Activated naive CD4-positive, alpha-beta T cell treated with anti-CD3 and anti-CD28 coated beads for 36 hours (primary cell): ENCODE measurements at regions not wholly inside any gene's neighbourhood (a gene's known extent, or its start where the extent isn't known, plus 50 kb on each side); places are given as distances from the start of the nearest gene placed in this dataset.

Experiments
- CTCF ChIA-PET: fragments of 350-600 bp; sonication (Branson Sonifier 250); formaldehyde crosslinking; loops from one replicate; lab custom pipeline; 2021; ENCODE audit warnings: antibody characterized with exemption; lab: Charles Lee
- DNase-seq: peaks from one replicate; pipeline ENCODE4 v3.0.0-alpha.2; 2020
- H3K27ac Mint-ChIP-seq: one replicate; pipeline ENCODE4 v1.8.0; 2021; ENCODE audit warnings: mild to moderate bottlenecking, mixed read lengths
- H3K27me3 Mint-ChIP-seq: one replicate; pipeline ENCODE4 v1.8.0; 2021; ENCODE audit warnings: low read depth, mixed read lengths
- H3K36me3 Mint-ChIP-seq: one replicate; pipeline ENCODE4 v1.8.0; 2021; ENCODE audit warnings: low read depth, mixed read lengths
- H3K4me1 Mint-ChIP-seq: one replicate; pipeline ENCODE4 v1.8.0; 2021; ENCODE audit warnings: low read depth, mixed read lengths
- H3K4me3 Mint-ChIP-seq: one replicate; pipeline ENCODE4 v1.8.0; 2021; ENCODE audit warnings: mild to moderate bottlenecking, moderate library complexity, mixed read lengths
- H3K9me3 Mint-ChIP-seq: one replicate; pipeline ENCODE4 v1.8.0; 2021; ENCODE audit warnings: mixed read lengths
- intact Hi-C: fragments of 100-400 bp; cut with micrococcal nuclease; formaldehyde crosslinking; loops from one replicate; pipeline ENCODE4 v1.15.1; 2023

DNA sequence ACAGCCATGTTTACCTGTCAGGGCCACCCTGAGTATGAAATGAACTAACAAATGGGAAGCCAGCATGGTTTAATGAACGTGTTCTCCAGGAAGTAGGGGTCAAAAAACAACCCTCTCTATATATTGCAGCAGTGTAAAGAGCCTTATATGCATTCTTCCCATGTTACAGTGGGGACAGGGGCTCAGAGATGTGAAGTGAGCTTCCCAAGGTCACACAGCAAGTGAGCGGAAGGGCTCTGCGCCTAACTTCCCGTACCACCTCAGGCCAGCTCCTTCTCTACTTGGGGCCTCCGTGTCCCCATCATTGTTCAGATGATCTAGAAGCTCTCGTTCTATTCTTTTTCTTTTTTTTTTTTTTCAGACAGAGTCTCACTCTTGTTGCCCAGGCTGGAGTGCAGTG lies 105.1 kb upstream of the MAP1LC3B2 start:
- no peak for DNase-seq
- intact Hi-C loops, result no loop called here
- H3K27ac Mint-ChIP-seq, result no peak overlapping the region
- no peaks in the 10 kb centered on the region for H3K4me1 Mint-ChIP-seq
- no peaks in the 10 kb centered on the region for H3K9me3 Mint-ChIP-seq
- CTCF ChIA-PET, result no interaction called here
- H3K4me3 Mint-ChIP-seq, result no peak overlapping the region
- no peaks in the 10 kb centered on the region for H3K36me3 Mint-ChIP-seq
- H3K27me3 Mint-ChIP-seq, result peaks cover 2% of the 10 kb centered on the region

- H3K27ac Mint-ChIP-seq, result no peak overlapping the region
- CTCF ChIA-PET, result no interaction called here
- H3K27me3 Mint-ChIP-seq, result peaks cover 2% of the 10 kb centered on the region
- H3K9me3 Mint-ChIP-seq, result no peaks in the 10 kb centered on the region
- no peak for DNase-seq
- H3K36me3 Mint-ChIP-seq, result no peaks in the 10 kb centered on the region
- H3K4me3 Mint-ChIP-seq, result no peak overlapping the region
- no peaks in the 10 kb centered on the region for H3K4me1 Mint-ChIP-seq
- intact Hi-C loops, result no loop called here
Measured at GRCh38 chr12:116454950-116455447, 104.2 kb upstream of the MAP1LC3B2 start.

GRCh38 chr12:116455540-116456329 lies 103.4 kb upstream of the MAP1LC3B2 start:
- H3K9me3 Mint-ChIP-seq, result no peaks in the 10 kb centered on the region
- H3K4me3 Mint-ChIP-seq, result no peak overlapping the region
- CTCF ChIA-PET, result no interaction called here
- no peaks in the 10 kb centered on the region for H3K36me3 Mint-ChIP-seq
- peaks cover 2% of the 10 kb centered on the region for H3K27me3 Mint-ChIP-seq
- H3K4me1 Mint-ChIP-seq, result no peaks in the 10 kb centered on the region
- no peak overlapping the region for H3K27ac Mint-ChIP-seq
- intact Hi-C loops, result no loop called here
- DNase-seq, result no peak

DNA sequence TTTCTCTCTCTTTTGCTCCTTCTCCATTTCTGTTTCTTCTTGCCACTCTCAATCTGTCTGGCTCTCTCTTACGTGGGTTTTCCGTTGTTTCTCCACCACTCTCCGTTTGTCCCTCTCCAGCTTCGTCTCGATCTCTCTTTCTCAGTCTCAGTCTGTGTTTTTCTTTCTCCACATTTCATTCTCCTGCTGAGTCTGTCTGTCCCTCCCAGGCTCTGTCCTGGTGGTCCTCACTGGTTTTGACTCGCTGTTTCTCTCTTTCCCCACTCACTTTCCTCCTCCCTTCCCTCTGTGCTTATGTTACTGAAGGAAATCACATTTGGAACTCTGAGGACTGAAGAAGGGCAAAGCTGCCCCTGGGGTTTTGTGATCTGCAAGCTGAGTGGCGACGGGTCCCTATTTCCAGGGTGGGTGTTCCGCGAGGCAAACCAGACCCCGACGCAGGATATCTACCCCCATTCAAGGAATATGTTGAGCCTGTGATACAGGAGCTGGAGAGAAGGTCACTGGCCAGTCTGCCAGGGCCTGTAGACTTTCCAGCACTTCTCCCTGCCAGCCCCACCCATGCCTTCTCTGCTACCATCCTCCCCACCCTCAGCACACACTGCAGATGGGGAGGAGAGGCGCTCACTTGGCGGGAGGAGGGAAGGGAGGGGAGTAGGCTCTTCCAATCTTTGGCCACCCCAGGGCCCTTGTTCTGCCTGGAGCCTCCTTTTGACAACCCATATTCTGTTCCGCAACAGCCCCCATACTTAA lies 102.7 kb upstream of the MAP1LC3B2 start:
- Mint-ChIP-seq H3K9me3 (no peaks in the 10 kb centered on the region), H3K27ac (no peak overlapping the region), H3K27me3 (peaks cover 2% of the 10 kb centered on the region), H3K4me1 (no peaks in the 10 kb centered on the region), H3K36me3 (no peaks in the 10 kb centered on the region), H3K4me3 (no peak overlapping the region)
- intact Hi-C loops, result no loop called here
- no peak for DNase-seq
- CTCF ChIA-PET, result interaction anchor here (0.6 kb wide), 1 partner anchor 150 kb away, joined by 3 read pairs; no protein-coding TSS in a partner anchor

GRCh38 chr12:116458492-116458891 lies 100.7 kb upstream of the MAP1LC3B2 start:
- intact Hi-C loops, result no loop called here
- no peaks in the 10 kb centered on the region for H3K36me3 Mint-ChIP-seq
- CTCF ChIA-PET, result no interaction called here
- H3K4me3 Mint-ChIP-seq, result no peak overlapping the region
- H3K27ac Mint-ChIP-seq, result no peak overlapping the region
- no peaks in the 10 kb centered on the region for H3K4me1 Mint-ChIP-seq
- H3K9me3 Mint-ChIP-seq, result no peaks in the 10 kb centered on the region
- no peak for DNase-seq
- peaks cover 2% of the 10 kb centered on the region for H3K27me3 Mint-ChIP-seq

DNA sequence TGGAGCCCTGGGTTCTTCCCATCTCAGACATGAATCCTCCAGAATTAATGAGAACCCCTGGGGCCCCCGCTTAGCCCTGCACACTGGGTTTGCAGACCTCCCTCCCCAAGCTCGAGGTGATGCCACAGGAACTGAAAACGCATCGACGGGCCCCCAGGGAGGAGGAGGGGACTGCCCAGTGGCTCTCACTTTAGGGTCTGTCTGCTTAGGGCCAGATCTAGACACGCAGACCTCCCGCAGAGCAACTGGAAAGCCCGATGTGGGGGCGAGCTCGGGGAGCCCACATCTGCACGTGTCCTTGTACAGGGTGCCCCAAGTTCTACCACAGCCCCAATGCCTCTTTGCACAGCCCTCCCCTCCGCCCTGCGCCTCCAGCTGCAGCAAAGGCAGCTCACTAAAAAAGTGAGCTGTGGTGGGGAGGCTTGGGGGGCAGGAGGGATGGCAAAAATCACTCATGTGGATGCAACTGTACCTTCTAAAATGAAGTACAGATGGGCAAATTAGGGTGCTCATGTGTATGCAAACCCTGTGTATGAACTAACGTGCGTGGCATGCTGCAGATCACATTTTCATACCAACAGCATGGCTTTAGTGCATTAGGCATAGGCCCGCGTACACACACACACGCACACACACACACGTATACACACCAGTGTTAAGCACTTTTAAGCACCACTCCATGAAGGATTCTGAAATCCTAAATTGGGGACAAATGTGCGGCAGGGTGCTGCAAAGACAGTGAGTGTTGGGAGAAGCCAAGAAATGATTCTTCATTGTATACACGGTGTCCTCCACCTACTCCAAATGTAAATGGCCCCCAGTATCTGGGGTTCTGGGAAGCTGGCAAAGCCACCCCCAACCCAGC lies 99.9 kb upstream of the MAP1LC3B2 start:
- H3K4me1 Mint-ChIP-seq, result no peaks in the 10 kb centered on the region
- H3K36me3 Mint-ChIP-seq, result no peaks in the 10 kb centered on the region
- H3K27me3 Mint-ChIP-seq, result peaks cover 2% of the 10 kb centered on the region
- intact Hi-C loops, result no loop called here
- no peaks in the 10 kb centered on the region for H3K9me3 Mint-ChIP-seq
- H3K4me3 Mint-ChIP-seq, result no peak overlapping the region
- no peak for DNase-seq
- CTCF ChIA-PET, result no interaction called here
- H3K27ac Mint-ChIP-seq, result no peak overlapping the region

DNA sequence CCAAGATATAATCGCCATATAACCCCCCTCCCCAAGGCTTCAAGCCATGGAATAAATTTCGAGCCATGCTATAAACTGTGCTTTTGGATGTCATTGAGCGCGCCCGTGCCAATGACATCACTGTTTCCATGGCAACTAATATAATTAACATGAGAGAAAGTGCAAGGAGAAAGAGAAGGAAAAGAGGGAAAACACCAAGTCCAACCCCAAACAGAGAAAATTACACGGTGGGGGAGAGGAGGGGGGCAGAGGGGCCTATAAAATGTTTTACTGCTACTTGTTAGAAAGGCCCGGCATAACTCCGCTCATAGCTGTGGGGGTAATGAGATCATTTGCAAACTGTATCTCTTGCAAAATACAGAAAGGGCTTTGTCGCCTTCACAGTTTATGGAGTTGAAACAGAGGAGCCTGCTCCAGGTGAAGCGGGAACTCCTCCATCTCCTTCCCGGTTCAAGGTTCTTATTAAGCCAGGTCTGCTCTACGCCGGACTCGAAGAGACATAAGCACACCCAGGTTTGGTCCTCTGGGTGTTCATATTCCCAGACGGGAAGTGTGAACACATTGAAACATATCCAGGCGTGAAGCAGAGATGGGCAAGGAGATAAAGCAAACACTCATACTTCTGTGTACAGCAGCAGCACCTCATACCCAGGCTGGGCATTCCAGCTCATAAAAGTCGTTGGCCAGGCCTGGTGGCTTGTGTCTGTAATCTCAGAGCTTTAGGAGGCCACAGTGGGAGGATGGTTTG lies 99.1 kb upstream of the MAP1LC3B2 start:
- H3K27me3 Mint-ChIP-seq, result peaks cover 2% of the 10 kb centered on the region
- H3K4me3 Mint-ChIP-seq, result no peak overlapping the region
- intact Hi-C loops, result no loop called here
- CTCF ChIA-PET, result interaction anchor here (0.6 kb wide), 1 partner anchor 398 kb away, joined by 3 read pairs; no protein-coding TSS in a partner anchor
- H3K27ac Mint-ChIP-seq, result no peak overlapping the region
- DNase-seq, result no peak
- no peaks in the 10 kb centered on the region for H3K36me3 Mint-ChIP-seq
- H3K9me3 Mint-ChIP-seq, result no peaks in the 10 kb centered on the region
- no peaks in the 10 kb centered on the region for H3K4me1 Mint-ChIP-seq

DNA sequence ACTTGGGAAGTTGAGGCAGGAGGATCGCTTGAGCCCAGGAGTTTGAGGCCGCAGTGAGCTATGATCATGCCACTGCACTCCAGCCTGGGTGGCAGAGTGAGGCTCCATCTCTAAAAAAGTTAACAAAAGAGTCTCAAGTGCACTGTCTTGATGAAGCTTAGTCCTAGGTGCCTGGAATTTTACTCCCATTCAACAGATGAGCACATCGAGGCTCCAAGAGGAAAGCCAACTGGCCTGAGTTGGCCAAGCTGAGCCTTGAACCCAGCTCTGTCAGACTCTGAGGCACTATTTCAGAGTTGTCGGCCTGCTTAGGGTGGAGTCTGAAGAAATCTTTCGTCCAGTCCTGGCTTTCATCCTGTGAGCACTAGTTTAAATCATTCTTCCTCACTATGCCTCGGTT lies 98.1 kb upstream of the MAP1LC3B2 start:
- DNase-seq, result no peak
- H3K4me3 Mint-ChIP-seq, result no peak overlapping the region
- intact Hi-C loops, result no loop called here
- no peaks in the 10 kb centered on the region for H3K4me1 Mint-ChIP-seq
- CTCF ChIA-PET, result no interaction called here
- H3K9me3 Mint-ChIP-seq, result no peaks in the 10 kb centered on the region
- H3K36me3 Mint-ChIP-seq, result no peaks in the 10 kb centered on the region
- H3K27me3 Mint-ChIP-seq, result peaks cover 2% of the 10 kb centered on the region
- no peak overlapping the region for H3K27ac Mint-ChIP-seq

DNA sequence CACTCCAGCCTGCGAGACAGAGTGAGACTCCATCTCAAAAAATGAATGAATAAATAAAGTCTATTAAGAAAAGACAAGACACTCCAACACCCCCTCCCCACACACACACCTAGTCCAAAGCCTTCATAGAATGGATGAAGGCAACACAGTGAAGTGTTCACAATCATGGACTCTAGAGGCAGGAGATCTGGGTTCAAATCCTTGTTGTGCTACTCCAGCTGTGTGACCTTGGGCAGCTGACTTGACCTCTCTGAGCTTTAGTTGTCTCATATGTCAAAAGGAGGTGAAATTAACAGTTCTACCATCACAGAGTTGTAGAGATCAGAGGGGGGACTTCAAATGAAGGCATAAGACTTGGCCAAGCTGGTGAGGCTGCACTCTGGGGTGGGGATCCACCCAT lies 95.8 kb upstream of the MAP1LC3B2 start:
- H3K4me1 Mint-ChIP-seq, result no peaks in the 10 kb centered on the region
- intact Hi-C loops, result no loop called here
- H3K36me3 Mint-ChIP-seq, result no peaks in the 10 kb centered on the region
- CTCF ChIA-PET, result no interaction called here
- H3K27me3 Mint-ChIP-seq, result no peaks in the 10 kb centered on the region
- DNase-seq, result no peak
- no peak overlapping the region for H3K27ac Mint-ChIP-seq
- no peaks in the 10 kb centered on the region for H3K9me3 Mint-ChIP-seq
- H3K4me3 Mint-ChIP-seq, result no peak overlapping the region

DNA sequence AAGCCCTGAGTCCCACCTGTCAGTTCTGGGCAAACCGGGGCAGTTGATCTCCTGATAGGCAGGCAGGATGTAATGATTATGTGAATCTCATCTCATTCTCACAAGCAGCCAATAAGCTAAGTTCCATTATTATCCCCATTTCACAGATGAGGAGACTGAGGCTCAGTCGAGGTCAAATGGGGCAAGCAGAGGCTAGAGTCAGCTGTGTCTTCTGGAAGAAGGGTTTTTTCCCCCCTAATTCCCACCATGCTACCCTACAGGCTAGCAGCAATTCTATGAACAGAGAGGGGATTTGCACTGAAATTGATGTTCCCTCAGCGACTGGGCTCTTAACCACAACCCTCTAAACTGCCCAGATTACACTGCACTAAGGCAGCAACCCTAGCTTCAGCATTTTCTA lies 93.8 kb upstream of the MAP1LC3B2 start:
- H3K4me1 Mint-ChIP-seq, result no peaks in the 10 kb centered on the region

GRCh38 chr12:116465856-116466255 lies 93.3 kb upstream of the MAP1LC3B2 start:
- Mint-ChIP-seq H3K4me3 (no peak overlapping the region), H3K27me3 (no peaks in the 10 kb centered on the region), H3K27ac (no peak overlapping the region), H3K9me3 (no peaks in the 10 kb centered on the region), H3K4me1 (no peaks in the 10 kb centered on the region), H3K36me3 (no peaks in the 10 kb centered on the region)
- intact Hi-C loops, result no loop called here
- DNase-seq, result no peak
- CTCF ChIA-PET, result no interaction called here

More for the DNA sequence above, 93.8 kb upstream of the MAP1LC3B2 start:
- intact Hi-C loops, result no loop called here
- Mint-ChIP-seq H3K9me3 (no peaks in the 10 kb centered on the region), H3K4me3 (no peak overlapping the region), H3K36me3 (no peaks in the 10 kb centered on the region), H3K27ac (no peak overlapping the region), H3K27me3 (no peaks in the 10 kb centered on the region)
- CTCF ChIA-PET, result no interaction called here
- DNase-seq, result no peak

DNA sequence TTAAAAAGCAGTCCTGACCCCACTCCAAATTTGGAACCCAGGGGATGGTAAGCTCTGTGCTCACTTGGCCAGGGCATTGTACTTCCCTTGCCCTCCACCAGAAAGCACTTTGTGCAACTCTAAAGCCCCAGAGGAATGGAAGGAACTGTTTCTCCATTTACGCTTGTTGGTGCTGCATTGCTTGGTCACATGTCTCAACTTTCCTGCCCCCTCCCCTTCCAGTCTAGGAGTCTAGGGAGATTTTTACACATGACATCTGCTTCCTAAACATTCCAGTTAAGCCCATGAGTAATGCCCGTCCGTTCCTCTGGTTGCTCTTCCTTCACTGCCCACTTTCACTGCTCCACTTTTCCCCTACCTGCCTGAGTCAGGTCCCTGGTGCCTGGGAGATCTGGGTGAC lies 92.6 kb upstream of the MAP1LC3B2 start:
- Mint-ChIP-seq H3K27ac (no peak overlapping the region), H3K4me3 (no peak overlapping the region), H3K4me1 (no peaks in the 10 kb centered on the region), H3K27me3 (no peaks in the 10 kb centered on the region), H3K36me3 (no peaks in the 10 kb centered on the region), H3K9me3 (no peaks in the 10 kb centered on the region)
- CTCF ChIA-PET, result no interaction called here
- DNase-seq, result no peak
- intact Hi-C loops, result no loop called here
